ENCODE measurements at regions not wholly inside any gene's neighbourhood (a gene's known extent, or its start where the extent isn't known, plus 50 kb on each side); places are given as distances from the start of the nearest gene placed in this dataset.

DNA sequence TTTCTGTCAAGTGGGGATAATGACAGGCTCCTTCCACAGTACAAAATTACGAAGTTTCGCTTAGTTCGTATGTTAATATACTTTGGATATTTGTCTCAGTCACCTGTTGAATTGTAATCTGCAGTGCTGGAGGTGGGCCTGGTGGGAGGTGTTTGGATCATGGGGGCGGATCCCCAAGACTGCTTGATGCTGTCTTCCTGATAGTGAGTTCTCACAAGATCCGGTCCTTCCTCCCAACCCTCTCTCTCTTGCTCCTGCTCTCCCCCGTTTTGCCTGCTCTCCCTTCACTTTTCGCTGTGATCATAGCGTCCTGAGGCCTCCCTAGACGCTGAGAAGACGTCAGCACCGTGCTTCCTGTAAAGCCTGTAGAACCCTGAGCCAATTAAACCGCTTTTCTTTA, 97.1 kb upstream of the EPB41L3 start:
- DNase-seq (ENCODE audit: low spot score): no peak

DNA sequence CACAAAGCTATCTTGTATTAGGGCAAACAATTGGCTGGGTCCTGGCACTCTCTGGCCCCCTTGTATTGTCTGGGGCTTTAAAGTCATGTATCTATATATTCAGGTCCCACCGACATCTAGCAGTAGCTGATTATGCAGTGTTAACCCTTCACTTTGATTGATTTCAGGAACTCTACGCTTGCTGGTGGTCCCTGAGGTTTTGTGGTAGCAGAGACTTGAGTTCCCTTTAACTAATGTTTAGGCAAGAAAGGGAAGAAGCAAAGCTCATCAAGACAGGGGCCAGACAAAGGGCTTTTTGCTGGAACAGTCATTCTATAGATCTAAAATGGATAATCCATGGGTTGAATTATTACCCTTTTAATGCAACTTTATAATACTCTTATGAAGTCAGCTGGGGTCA, 95.3 kb upstream of the EPB41L3 start:
- DNase-seq (ENCODE audit: low spot score): no peak

DNA sequence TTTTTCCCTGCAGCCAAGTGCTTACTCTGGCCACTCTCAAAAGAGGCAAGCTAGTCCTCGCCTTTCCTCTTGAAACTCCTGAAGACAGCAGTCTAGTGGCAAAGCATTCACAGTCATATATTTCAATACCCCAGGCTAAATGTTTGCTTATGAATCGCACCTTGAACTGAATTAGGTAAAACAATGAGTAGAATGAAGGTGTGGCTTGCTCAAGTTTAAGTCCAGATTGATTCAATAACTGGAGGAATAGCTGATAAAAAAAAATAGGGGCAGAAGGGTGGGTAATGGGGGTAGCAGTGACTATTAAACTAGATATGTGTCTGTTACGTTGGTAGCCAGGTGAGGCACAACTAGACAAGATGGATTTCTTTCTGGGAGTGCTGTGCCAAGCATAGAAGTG, 88.2 kb upstream of the EPB41L3 start:
- no peak for DNase-seq (ENCODE audit: low spot score)

DNA sequence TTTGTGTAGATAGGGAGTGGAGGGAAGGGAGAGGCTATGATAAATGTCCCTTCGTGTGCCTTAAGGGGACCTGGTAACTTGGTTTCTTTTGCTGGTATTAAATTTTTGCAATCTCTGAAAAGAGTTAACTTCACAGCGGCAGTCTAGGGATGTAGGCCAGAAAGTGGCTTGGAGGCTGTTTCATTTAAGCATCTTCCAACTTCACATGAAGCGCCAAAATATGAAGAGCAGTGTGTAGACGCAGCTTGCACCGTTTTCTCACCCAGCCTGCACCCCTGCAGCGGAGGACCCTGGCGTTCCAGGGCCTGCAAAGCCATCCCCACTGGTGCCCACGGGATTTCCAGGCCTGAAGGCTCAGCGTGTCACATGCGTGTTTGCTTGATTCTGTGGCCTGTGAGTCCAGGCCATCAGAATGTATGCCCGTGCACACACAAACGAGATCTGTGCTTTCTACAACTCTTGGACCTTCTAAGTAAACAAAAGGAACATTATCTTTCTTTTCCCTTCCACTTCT, 87.2 kb upstream of the EPB41L3 start:
- no peak for DNase-seq (ENCODE audit: low spot score)

DNA sequence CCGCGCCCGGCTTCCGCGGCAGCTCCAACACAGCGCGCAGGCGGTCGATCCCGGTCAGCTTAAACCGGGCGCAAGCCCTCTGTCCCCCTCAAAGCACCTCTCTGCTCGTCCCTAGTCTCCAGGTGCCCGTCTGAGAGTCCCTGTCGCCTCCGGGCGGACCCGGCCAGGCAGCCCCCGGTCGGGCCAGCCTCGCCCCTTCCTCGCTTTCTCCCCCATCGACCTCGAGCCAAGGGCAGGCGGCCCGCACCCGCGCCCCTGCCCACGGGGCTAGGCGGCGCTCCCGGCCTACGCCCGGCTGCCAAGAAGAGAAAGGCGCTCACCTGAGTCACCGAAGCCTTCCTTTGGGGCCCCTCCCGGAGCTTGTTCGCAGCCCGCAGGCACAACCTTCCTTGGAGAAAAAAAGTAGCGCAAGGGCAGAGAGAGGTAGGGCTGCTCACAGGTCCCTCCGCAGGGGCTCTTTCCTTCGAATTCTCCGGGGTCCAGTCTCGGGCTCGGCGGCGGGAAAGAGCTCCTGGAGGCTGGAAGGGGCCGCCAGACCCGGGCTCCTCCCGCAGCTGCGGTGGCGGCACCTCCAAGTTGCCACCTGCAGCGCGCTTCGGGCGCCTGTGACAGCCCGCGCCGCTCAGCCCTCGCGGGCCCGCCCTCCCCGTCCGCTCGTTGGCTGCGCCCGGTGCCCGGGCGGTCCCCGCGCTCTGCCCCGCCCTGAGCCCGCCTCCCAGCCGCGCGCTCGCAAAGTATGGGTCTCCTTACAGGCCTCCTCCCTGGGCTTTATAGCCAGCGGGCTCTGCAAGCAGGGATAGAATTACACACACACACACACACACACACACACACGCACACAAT, 86.5 kb upstream of the EPB41L3 start:
- DNase-seq (ENCODE audit: low spot score): peak; percentile 30

DNA sequence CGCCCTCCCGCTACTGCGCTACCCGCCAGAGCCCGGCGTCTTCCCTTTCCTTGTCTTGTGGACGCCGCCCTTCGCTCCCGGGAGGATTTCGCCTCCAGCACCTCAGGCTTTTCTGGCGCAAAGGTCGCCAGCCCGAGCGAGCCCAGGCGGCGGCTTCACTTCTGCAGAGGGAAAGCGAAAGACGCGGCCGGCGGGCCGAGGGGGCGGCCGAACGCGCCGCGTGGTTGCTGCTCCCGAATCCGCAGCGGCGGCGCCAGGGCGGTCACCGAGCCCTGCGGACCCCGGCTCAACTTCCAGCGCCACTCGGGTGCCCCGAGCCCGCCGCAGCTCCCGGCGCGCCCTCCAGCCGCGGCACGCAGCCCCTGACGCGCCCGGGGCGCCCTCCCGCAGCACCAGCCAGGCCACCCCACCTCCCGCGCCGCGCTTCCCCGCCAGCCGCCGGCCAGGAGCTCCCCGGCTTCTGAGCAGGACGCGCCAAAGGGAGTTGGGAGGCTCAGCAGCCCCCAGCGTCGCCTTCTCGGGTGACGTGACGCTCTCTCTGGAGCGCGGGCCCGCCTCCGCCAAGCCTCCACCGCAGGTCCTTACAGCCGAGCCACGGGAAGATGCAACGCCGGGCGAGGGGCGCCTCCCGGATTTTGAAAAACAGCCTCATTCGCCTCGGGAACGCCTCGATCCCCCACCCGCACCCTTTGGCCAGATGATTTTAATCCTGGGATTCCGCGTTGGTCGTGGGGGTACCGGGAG, 84.9 kb upstream of the EPB41L3 start:
- peak; percentile 5 for DNase-seq (ENCODE audit: low spot score)

DNA sequence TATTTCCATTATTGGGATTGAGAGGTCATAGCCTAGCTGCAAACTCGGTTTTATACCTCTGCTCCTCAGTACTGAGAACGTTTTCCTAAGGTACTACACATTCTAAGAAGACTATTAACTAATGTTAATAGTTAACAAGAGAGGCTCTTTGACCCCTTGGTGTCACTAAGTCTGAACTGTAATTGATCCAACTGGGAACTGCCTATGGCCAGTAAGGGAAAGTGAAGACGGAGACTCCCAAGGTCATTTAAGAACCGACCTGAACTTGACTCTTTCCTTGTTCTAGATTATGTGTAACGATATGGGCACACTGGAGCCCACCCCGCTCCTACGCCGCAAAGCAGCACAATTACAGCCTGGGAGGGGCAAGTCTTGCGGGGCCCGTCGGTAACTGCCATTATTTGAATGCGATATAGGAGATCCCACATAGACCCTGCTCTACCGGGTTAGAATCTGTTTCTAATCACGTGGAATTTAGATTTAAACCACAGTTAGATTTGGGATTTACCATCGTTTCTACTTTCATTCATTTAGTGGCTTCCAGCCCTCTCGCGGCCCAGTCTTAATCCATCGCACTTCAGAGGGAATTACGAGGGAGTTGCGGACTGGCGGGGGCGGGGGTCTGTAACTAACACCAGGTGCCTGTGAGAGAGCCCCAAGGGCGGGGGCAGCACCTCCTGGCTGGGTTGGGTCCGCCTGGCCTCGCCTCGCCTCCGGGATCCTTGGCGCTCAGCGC, 84.1 kb upstream of the EPB41L3 start:
- DNase-seq (ENCODE audit: low spot score): no peak

DNA sequence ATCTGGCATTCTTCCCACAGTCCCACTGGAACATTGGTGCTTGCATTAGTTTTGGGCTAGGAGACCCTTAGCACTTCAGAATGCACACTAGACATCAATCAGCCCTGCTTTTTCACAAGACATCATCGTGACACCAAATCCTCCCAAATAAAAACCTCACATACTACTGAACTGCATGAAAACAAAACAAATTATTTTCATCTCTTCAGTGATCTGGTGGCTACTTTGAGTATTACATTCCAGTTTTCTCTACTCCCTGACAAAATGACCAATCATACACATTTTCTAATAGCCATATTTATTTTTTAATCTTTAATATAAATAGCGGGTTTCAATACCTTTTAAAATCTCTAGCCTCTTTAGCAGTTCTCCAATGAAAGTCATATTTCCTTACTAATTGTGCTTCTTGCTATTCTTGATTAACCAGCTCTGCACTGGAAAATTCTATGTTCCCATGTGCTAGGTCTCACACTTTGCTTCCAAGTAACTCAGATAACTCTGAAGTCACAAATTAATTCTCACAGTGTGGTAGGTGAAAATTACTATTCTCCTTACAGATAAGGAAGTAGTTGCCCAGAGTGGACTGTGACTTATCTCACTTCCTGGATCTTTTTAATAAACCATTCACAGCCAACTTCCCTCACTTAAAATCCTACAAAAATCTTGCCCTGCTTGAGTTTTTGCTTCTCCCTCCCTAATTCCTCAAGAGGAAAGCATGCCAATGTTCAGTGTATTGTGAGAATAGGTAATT, 82.5 kb upstream of the EPB41L3 start:
- no peak for DNase-seq (ENCODE audit: low spot score)

DNA sequence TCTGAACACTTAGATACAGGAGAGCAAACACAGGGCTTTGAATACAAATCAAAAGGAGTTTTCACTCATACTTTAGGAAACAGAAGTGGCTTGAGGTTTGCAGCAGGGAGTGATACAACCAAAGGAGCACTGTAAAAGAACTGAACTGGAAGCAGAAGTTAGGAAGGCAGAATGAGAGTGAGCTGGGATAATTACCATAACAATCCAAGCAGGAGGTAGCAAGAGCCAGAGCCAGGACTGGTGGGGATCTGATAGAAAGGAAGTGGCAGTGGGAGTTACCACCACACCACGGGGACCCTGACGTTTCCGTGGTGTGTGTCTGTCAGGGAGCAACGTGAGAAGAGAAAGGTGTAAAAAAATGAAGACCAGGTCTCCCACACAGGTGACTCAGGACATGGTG, 81.3 kb upstream of the EPB41L3 start:
- DNase-seq (ENCODE audit: low spot score): no peak

DNA sequence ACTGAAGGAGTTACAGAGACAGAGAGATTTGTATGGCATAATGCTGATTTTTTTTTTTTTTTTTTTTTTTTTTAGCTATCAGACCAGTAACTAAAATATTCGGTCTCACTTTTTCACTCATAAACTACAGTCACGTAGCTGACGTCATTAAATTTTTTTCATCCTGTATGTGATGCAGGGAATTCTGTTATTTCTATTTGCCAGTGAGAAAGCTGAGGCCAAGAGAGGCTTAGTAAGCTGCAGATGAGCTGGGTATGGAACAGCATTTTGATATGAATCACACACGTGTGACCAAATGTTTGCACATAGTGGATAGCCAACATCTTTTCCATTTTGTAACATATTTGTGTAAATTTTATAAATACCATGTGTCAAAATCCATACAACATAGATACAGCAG, 79.1 kb upstream of the EPB41L3 start:
- DNase-seq (ENCODE audit: low spot score): no peak

DNA sequence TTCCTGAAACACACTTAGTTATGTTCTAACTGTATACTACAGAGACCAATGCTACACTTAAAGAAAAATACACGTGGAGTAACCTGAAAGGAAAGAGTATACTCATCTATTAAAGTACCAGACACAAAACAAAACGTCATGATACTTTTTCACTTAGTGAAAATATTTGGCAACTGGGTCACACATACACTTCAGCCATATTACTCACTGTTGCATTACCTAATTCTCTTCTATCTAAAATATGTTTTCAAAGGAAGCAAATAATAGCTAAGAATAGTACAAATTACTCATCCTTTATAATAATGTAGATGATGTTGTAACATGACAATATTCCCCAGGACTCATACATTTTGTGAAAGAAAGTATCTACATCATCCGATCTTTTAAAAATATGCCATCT, 76.5 kb upstream of the EPB41L3 start:
- peak; percentile 6 for DNase-seq (ENCODE audit: low spot score)

DNA sequence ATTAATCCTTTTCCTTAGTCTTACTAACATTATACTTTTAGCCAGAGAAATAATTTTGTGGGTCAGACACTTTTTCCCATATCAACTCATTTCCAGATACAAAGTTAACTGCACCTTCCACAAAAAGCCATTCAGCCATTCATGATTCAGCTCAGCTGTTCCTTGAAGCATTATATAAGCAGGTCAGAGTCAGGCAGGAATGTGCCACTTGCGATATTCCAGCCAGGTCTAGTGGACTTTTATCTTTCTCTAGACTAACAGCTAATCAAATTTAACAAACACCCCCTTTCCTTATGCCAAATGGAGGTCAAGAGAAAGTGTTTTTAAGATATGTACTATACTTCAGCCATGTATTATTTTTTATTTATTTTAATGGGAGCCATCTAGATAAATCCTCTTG, 75.6 kb upstream of the EPB41L3 start:
- DNase-seq (ENCODE audit: low spot score): no peak

DNA sequence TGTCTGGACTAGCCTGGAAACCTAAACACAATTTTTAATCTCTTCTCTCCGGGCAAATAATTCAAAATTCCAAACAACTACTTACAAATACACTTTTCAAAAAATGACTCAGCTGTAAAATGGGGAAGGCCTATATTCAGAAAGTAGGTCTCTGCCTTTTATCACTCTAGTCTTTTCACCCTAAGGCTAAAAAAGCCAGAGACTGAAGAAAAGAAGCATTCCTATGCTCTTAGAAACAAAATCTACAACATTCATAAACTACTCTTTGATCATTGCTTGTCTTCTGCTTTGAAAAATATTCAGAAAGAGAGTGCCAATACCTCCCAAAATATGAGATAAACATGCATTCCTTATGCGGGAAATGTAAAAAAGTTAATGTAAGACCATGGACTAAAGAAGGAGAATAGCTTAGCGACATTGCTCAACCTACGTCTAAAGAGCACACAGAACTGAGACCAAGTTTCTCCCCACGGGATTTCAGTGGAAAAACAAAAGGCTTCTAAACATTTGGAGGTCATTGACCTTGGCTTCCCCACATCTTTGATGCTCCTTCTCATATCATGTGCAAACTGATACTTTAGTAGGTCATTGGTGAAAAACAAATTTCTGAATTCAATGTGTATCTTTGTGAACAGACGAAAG, 74.4 kb upstream of the EPB41L3 start:
- DNase-seq (ENCODE audit: low spot score): no peak

DNA sequence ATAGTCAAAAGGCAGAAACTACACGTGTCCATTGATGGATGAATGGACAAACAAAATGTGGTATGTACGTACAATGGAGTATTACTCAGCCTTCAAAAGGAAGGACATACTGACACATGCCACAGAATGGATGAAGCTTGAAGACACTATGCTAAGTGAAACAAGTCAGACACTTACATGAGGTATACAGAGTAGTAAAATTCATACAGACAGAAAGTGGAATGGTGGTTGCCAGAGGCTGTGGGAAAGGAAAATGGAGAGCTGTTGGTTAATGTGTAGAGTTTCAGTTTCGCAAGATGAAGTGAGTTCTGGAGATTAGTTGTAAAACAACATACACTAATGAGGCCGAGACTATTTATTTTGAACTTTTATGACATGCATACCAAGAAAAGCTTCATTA, 67.4 kb upstream of the EPB41L3 start:
- DNase-seq (ENCODE audit: low spot score): no peak

DNA sequence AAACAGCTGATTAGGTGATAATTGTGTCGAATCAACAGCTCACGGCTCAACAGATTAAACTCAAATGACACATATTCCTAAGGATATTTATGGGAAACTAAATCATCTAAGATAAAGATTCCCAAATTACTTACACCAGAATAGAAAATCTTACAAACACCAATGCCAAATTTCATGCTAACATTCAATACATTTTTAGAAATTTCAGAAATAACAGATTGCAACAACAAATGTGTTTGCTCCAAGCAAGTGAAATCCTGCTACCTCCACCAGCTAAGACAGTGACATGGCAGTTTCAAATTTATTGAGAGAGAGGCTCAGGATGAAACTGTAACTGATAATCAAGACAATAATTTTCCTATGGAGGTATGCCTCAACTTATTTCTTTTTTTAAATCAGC, 65.0 kb upstream of the EPB41L3 start:
- no peak for DNase-seq (ENCODE audit: low spot score)

DNA sequence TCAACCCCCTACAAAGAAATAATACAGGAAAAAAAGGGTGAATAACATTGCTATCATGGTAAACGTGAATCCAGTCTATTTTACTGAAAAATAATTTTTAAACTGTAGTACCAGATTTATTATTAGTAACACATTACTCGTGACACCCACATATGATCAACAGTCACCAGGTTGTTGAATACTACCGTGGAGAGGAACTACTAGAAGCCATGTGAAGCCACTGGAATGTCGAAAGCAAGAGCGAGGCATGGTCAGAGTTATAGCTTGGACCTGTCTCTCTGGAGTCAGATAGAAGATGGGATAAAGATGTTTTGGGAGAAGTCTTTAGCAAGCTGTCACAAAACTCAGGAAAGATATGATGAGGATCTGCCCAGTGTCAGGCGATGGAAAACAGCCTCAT, 63.2 kb upstream of the EPB41L3 start:
- no peak for DNase-seq (ENCODE audit: low spot score)

DNA sequence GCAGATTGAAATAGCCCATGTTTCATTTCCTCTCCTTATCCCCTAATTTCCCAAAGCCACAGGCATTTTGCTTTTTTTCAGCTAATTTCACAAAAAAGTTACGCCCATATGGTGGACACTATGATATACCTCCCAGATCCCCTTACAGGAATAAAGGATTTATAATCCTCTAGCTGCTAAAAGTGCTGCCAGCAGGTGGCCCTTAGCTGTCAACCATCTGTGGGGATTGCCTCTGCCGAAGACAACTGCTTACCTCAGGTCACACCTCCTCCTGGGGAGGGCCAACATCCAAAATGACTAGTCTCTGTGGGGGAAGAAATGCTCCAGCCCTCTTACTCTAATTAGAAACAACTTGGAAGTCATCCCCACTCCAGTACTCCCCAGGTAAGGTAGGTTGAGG, 61.0 kb upstream of the EPB41L3 start:
- no peak for DNase-seq (ENCODE audit: low spot score)

DNA sequence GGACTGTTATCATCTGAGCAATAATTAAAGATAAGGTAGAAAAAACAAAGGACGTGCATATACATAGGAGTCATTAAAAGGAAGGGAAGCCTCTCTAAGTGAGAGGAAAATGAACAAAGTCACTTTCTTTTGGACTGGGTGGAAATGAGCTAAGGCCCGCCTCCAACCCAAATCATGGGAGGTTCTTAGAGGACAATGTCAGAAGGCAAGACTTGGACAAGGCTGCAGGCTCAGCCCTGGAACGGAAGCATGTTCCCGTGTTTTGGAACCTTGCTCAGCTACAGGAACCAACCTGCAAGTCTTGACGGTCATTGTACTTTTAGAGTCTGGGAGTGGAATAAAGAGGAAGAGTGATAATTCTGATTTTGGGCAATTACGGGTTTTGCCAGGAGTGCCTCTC, 59.4 kb upstream of the EPB41L3 start:
- no peak for DNase-seq (ENCODE audit: low spot score)

DNA sequence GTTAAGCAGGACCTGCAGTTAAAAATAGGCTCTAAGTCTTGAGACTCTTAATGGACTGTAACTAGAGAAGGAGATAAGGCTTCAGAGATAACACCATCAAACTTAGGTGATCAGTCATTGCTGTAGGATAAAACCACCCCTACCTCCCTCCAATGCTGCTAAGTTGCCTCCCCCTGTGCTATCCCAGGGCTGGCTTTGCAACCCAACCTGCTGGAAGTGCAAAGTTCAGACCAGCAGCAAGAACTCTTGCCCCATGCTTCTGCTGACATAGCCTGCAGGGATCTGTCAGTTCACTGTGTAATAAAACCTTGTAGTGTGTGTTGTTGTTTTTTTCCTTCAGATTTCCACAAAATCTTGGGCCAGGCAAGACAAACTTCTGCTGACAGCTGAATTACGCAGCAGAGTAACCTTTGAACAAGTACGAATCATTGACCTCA, 57.4 kb upstream of the EPB41L3 start:
- DNase-seq (ENCODE audit: low spot score): no peak

DNA sequence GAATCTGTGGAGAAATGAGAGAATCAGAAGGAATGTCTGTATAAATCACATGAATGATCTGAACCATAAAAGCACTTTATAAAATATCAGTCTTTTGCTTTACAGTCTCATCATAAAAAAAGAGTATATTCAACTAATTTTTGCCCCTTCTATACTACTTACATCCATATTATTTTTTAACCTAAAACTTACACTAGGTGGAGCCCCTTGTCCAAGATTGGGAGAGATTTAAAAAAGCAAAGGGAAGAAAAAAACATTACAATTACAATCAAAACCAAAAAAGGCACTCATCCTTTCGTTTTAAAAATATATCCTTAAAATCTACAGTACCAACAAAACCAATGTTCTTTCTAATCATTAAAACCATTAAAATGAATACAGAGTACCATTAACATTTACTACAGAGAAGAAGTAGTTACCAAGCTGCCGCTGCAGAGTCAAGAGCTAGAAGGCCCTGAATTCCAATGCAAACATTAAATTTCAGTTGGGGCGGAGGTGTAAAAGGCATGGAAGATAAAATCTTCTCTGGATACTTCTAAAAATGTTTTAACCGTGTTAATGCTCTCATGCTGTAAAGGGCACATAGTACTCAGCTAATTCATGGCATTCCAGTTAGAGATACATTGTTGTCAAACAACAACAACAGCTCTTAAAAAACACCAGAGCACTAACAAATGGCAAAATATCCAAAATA, 56.7 kb upstream of the EPB41L3 start:
- DNase-seq (ENCODE audit: low spot score): peak; percentile 21

DNA sequence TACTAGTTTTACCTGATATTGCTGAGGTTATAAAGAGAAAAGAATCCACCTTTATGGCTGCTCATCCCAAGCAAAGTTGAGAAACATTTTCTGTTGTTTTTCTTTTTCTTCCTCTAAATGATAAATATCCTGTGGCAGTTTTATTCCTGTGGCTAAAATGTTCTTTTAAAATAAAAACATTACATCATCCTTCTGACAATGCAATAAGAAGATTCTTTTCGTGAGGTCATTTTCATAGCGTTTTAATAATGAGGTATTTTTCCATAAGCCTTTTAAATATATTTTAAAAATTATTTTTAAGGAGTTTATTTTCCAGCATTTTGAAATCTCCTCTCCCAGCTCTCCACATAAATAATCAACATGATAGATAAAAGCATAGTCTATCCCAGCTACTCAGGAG, 52.8 kb upstream of the EPB41L3 start:
- DNase-seq (ENCODE audit: low spot score): no peak

All from kidney capillary endothelial cell (primary cell).